ENCODE measurements at regions not wholly inside any gene's neighbourhood (a gene's known extent, or its start where the extent isn't known, plus 50 kb on each side); places are given as distances from the start of the nearest gene placed in this dataset.
A peak's percentile ranks its signal among the peaks of the same experiment; 100 is the strongest.

GRCh38 chr3:147758771-147759170, 349.6 kb downstream of the ZIC1 start:
- no peak overlapping the region for H2AFZ ChIP-seq (ENCODE audit: low read depth, low read length)

DNA sequence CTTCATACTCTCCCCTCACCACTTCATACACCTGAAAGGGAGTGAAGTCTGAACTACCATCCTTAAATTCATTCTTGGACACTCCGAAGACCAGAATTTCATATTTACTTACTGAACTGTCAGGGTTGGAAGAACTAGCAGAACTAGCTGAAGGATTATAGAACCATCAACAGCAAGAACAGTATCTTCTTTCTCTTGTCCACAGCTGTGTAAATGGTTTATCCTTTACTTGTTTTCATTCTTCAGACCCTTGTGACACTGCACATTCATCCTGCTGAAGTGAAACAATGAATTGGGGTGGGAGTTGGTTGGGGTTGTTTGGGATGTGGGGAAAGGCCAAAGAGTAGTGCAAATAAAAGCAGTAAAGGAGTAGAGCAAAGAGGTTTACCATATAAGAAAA, 350.9 kb downstream of the ZIC1 start:
- H3K36me3 Mint-ChIP-seq (ENCODE audit: low read depth, unreplicated experiment): no peaks in the 10 kb centered on the region
- H3K9me3 Mint-ChIP-seq (ENCODE audit: unreplicated experiment): no peaks in the 10 kb centered on the region
- H3K4me3 Mint-ChIP-seq (ENCODE audit: unreplicated experiment): no peak overlapping the region
- DNase-seq (ENCODE audit: low read depth) (no peak), FAIRE-seq (no peak)
- no peaks in the 10 kb centered on the region for H3K27me3 Mint-ChIP-seq (ENCODE audit: low read depth, unreplicated experiment)
- Histone ChIP-seq H3K9ac (ENCODE audit: low read length) (no peak overlapping the region), H3K4me3 (ENCODE audit: insufficient read depth, low read depth, low read length) (no peak overlapping the region), H3K27me3 (ENCODE audit: insufficient read depth, low read length) (no peaks in the 10 kb centered on the region), H3K9me3 (ENCODE audit: insufficient read depth, low read depth, low read length) (no peaks in the 10 kb centered on the region), H2AFZ (ENCODE audit: low read depth, low read length) (no peak overlapping the region), H3K36me3 (ENCODE audit: insufficient read depth, low read length) (no peaks in the 10 kb centered on the region), H3K27ac (ENCODE audit: low read depth, low read length) (no peak overlapping the region), H4K20me1 (ENCODE audit: insufficient read depth, low read length) (no peaks in the 10 kb centered on the region), H3K79me2 (ENCODE audit: insufficient read depth, low read length) (no peaks in the 10 kb centered on the region), H3K4me2 (ENCODE audit: low read length) (no peak overlapping the region), H3K4me1 (ENCODE audit: insufficient read depth, low read length) (no peaks in the 10 kb centered on the region)
- TF ChIP-seq, protein P1, sequence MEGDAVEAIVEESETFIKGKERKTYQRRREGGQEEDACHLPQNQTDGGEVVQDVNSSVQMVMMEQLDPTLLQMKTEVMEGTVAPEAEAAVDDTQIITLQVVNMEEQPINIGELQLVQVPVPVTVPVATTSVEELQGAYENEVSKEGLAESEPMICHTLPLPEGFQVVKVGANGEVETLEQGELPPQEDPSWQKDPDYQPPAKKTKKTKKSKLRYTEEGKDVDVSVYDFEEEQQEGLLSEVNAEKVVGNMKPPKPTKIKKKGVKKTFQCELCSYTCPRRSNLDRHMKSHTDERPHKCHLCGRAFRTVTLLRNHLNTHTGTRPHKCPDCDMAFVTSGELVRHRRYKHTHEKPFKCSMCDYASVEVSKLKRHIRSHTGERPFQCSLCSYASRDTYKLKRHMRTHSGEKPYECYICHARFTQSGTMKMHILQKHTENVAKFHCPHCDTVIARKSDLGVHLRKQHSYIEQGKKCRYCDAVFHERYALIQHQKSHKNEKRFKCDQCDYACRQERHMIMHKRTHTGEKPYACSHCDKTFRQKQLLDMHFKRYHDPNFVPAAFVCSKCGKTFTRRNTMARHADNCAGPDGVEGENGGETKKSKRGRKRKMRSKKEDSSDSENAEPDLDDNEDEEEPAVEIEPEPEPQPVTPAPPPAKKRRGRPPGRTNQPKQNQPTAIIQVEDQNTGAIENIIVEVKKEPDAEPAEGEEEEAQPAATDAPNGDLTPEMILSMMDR (IDR thresholded peaks at IDR 0.05; ENCODE audit: insufficient read depth, low read depth, low read length): no peak
- no peak for TF ChIP-seq EZH2 (IDR thresholded peaks at IDR 0.05; ENCODE audit: insufficient read depth, low read length)
- H3K27ac Mint-ChIP-seq (ENCODE audit: unreplicated experiment): no peak overlapping the region
- H3K4me1 Mint-ChIP-seq (ENCODE audit: low read depth, unreplicated experiment): no peaks in the 10 kb centered on the region

More at GRCh38 chr3:147758771-147759170, 349.6 kb downstream of the ZIC1 start:
- Histone ChIP-seq H3K36me3 (ENCODE audit: insufficient read depth, low read length) (no peaks in the 10 kb centered on the region), H3K27ac (ENCODE audit: low read depth, low read length) (no peak overlapping the region), H3K27me3 (ENCODE audit: insufficient read depth, low read length) (no peaks in the 10 kb centered on the region), H3K4me1 (ENCODE audit: insufficient read depth, low read length) (no peaks in the 10 kb centered on the region), H3K79me2 (ENCODE audit: insufficient read depth, low read length) (no peaks in the 10 kb centered on the region), H4K20me1 (ENCODE audit: insufficient read depth, low read length) (no peaks in the 10 kb centered on the region), H3K4me3 (ENCODE audit: insufficient read depth, low read depth, low read length) (no peak overlapping the region), H3K9me3 (ENCODE audit: insufficient read depth, low read depth, low read length) (no peaks in the 10 kb centered on the region), H3K9ac (ENCODE audit: low read length) (no peak overlapping the region), H3K4me2 (ENCODE audit: low read length) (no peak overlapping the region)
- no peaks in the 10 kb centered on the region for H3K27me3 Mint-ChIP-seq (ENCODE audit: low read depth, unreplicated experiment)
- no peak overlapping the region for H3K27ac Mint-ChIP-seq (ENCODE audit: unreplicated experiment)
- no peaks in the 10 kb centered on the region for H3K4me1 Mint-ChIP-seq (ENCODE audit: low read depth, unreplicated experiment)
- peak; percentile 39 for DNase-seq (ENCODE audit: low read depth)
- H3K4me3 Mint-ChIP-seq (ENCODE audit: unreplicated experiment): no peak overlapping the region
- no peak for TF ChIP-seq EZH2 (IDR thresholded peaks at IDR 0.05; ENCODE audit: insufficient read depth, low read length)
- TF ChIP-seq, protein P1 (IDR thresholded peaks at IDR 0.05; ENCODE audit: insufficient read depth, low read depth, low read length): no peak
- no peak for FAIRE-seq
- H3K9me3 Mint-ChIP-seq (ENCODE audit: unreplicated experiment): no peaks in the 10 kb centered on the region
- no peaks in the 10 kb centered on the region for H3K36me3 Mint-ChIP-seq (ENCODE audit: low read depth, unreplicated experiment)

GRCh38 chr3:147760941-147761340, 351.8 kb downstream of the ZIC1 start:
- no peak for FAIRE-seq
- no peak overlapping the region for H3K27ac Mint-ChIP-seq (ENCODE audit: unreplicated experiment)
- no peaks in the 10 kb centered on the region for H3K9me3 Mint-ChIP-seq (ENCODE audit: unreplicated experiment)
- Histone ChIP-seq H3K4me1 (ENCODE audit: insufficient read depth, low read length) (no peaks in the 10 kb centered on the region), H3K9me3 (ENCODE audit: insufficient read depth, low read depth, low read length) (no peaks in the 10 kb centered on the region), H3K27ac (ENCODE audit: low read depth, low read length) (no peak overlapping the region), H3K27me3 (ENCODE audit: insufficient read depth, low read length) (no peaks in the 10 kb centered on the region), H3K4me2 (ENCODE audit: low read length) (no peak overlapping the region), H3K36me3 (ENCODE audit: insufficient read depth, low read length) (no peaks in the 10 kb centered on the region), H4K20me1 (ENCODE audit: insufficient read depth, low read length) (no peaks in the 10 kb centered on the region), H3K9ac (ENCODE audit: low read length) (no peak overlapping the region), H3K4me3 (ENCODE audit: insufficient read depth, low read depth, low read length) (no peak overlapping the region), H3K79me2 (ENCODE audit: insufficient read depth, low read length) (no peaks in the 10 kb centered on the region), H2AFZ (ENCODE audit: low read depth, low read length) (no peak overlapping the region)
- no peaks in the 10 kb centered on the region for H3K4me1 Mint-ChIP-seq (ENCODE audit: low read depth, unreplicated experiment)
- no peak overlapping the region for H3K4me3 Mint-ChIP-seq (ENCODE audit: unreplicated experiment)
- TF ChIP-seq, protein P1 (IDR thresholded peaks at IDR 0.05; ENCODE audit: insufficient read depth, low read depth, low read length): no peak
- TF ChIP-seq EZH2 (IDR thresholded peaks at IDR 0.05; ENCODE audit: insufficient read depth, low read length): no peak
- DNase-seq (ENCODE audit: low read depth): no peak
- H3K36me3 Mint-ChIP-seq (ENCODE audit: low read depth, unreplicated experiment): no peaks in the 10 kb centered on the region
- H3K27me3 Mint-ChIP-seq (ENCODE audit: low read depth, unreplicated experiment): no peaks in the 10 kb centered on the region
